Breast epithelium (tissue), 4 donors: ENCODE measurements at regions not wholly inside any gene's neighbourhood (a gene's known extent, or its start where the extent isn't known, plus 50 kb on each side); places are given as distances from the start of the nearest gene placed in this dataset.

Source experiments
- DNase-seq, 2 donors: peaks; one replicate each; pipeline ENCODE4 v3.0.0-alpha.2; 2019; ENCODE audit warnings: low spot score in 2 of 2
- H3K27ac ChIP-seq, 2 donors: fragments of 200-600 bp; sonication (generic) in 1 of 2; one replicate each; pipeline ENCODE4 v1.5.1; 2016 to 2019; ENCODE audit warnings: mild to moderate bottlenecking in 1 of 2
- H3K27me3 ChIP-seq, 2 donors: fragments of 200-600 bp; sonication (generic) in 1 of 2; one replicate each; pipeline versions ENCODE4 v1.5.1 to v1.6.0; 2017 to 2019; ENCODE audit warnings: control low read depth in 1 of 2, mild to moderate bottlenecking in 1 of 2
- H3K36me3 ChIP-seq: fragments of 200-600 bp; one replicate; pipeline ENCODE4 v1.5.1; 2019
- H3K4me1 ChIP-seq, 2 donors: fragments of 200-600 bp; sonication (generic); one replicate each; pipeline ENCODE4 v1.5.1; 2016 to 2019; ENCODE audit warnings: control low read depth in 1 of 2
- H3K4me3 ChIP-seq, 3 donors: fragments of 200-600 bp; sonication (generic); 1 replicate in 2 of 3; 2 replicates in 1 of 3; pipeline ENCODE4 v1.5.1; 2016 to 2019; ENCODE audit warnings: mild to moderate bottlenecking in 3 of 3, moderate library complexity in 2 of 3
- H3K9me3 ChIP-seq, 2 donors: fragments of 200-600 bp; sonication (generic) in 1 of 2; one replicate each; pipeline ENCODE4 v1.5.1; 2016 to 2019; ENCODE audit warnings: control low read depth in 1 of 2
- POLR2A ChIP-seq: fragments of 450-650 bp; IDR thresholded peaks from one replicate; pipeline ENCODE4 v1.6.1; 2016; ENCODE audit warnings: antibody characterized with exemption, mild to moderate bottlenecking, moderate library complexity
- POLR2AphosphoS5 ChIP-seq, 3 donors: sonication (generic); formaldehyde crosslinking; IDR thresholded peaks; one replicate each; pipeline ENCODE4 v1.6.1; 2017; ENCODE audit warnings: antibody characterized with exemption in 3 of 3
- intact Hi-C: fragments of 100-400 bp; cut with DNase I; formaldehyde crosslinking; loops from one replicate; pipeline ENCODE4 v1.15.1; 2023; ENCODE audit warnings: low total_unique reads
- TF ChIP-seq, protein P1 (sequence below), 3 donors: fragments of 450-650 bp; IDR thresholded peaks; one replicate each; pipeline ENCODE4 v1.5.1; 2016 to 2017; ENCODE audit warnings: antibody characterized with exemption in 3 of 3, mild to moderate bottlenecking in 3 of 3, moderate library complexity in 3 of 3

GRCh38 chr3:176740906-176741663 lies 456.2 kb downstream of the TBL1XR1 start:
- DNase-seq = no peak
- TF ChIP-seq POLR2AphosphoS5 (IDR thresholded peaks at IDR 0.05) (no peak), POLR2A (no peak)
- TF ChIP-seq, protein P1, sequence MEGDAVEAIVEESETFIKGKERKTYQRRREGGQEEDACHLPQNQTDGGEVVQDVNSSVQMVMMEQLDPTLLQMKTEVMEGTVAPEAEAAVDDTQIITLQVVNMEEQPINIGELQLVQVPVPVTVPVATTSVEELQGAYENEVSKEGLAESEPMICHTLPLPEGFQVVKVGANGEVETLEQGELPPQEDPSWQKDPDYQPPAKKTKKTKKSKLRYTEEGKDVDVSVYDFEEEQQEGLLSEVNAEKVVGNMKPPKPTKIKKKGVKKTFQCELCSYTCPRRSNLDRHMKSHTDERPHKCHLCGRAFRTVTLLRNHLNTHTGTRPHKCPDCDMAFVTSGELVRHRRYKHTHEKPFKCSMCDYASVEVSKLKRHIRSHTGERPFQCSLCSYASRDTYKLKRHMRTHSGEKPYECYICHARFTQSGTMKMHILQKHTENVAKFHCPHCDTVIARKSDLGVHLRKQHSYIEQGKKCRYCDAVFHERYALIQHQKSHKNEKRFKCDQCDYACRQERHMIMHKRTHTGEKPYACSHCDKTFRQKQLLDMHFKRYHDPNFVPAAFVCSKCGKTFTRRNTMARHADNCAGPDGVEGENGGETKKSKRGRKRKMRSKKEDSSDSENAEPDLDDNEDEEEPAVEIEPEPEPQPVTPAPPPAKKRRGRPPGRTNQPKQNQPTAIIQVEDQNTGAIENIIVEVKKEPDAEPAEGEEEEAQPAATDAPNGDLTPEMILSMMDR (IDR thresholded peaks at IDR 0.05) = no peak
- Histone ChIP-seq H3K4me3 (no peak overlapping the region), H3K36me3 (no peaks in the 10 kb centered on the region), H3K27me3 (no peaks in the 10 kb centered on the region), H3K9me3 (no peaks in the 10 kb centered on the region), H3K4me1 (no peaks in the 10 kb centered on the region), H3K27ac (no peak overlapping the region)
- intact Hi-C loops = no loop called here

DNA sequence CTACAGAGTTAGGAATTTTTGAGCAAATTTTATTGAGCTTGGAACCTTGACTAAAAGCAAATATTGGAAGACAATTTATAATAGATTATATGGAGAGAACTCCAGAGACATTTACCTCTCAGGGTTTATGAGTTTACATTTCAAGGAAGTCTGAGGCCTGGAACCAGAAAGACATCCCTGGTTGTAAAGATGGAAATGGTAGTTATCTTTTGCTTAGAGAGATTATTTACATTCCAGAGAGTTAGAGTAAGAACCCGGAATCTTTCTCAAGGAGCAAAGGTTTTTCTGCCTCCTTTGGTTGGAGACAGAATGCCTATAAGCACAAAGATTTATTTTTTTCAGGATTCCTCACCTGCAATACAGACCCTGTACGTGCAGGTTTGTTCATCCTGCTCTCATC lies 458.1 kb downstream of the TBL1XR1 start:
- H3K27me3 ChIP-seq = no peaks in the 10 kb centered on the region
- no peak for DNase-seq
- TF ChIP-seq POLR2AphosphoS5 (IDR thresholded peaks at IDR 0.05) (no peak), POLR2A (no peak)
- TF ChIP-seq, protein P1 (IDR thresholded peaks at IDR 0.05) = no peak
- no peaks in the 10 kb centered on the region for H3K9me3 ChIP-seq
- no peaks in the 10 kb centered on the region for H3K4me1 ChIP-seq
- H3K36me3 ChIP-seq = no peaks in the 10 kb centered on the region
- H3K27ac ChIP-seq = no peak overlapping the region
- intact Hi-C loops = no loop called here
- no peak overlapping the region for H3K4me3 ChIP-seq

DNA sequence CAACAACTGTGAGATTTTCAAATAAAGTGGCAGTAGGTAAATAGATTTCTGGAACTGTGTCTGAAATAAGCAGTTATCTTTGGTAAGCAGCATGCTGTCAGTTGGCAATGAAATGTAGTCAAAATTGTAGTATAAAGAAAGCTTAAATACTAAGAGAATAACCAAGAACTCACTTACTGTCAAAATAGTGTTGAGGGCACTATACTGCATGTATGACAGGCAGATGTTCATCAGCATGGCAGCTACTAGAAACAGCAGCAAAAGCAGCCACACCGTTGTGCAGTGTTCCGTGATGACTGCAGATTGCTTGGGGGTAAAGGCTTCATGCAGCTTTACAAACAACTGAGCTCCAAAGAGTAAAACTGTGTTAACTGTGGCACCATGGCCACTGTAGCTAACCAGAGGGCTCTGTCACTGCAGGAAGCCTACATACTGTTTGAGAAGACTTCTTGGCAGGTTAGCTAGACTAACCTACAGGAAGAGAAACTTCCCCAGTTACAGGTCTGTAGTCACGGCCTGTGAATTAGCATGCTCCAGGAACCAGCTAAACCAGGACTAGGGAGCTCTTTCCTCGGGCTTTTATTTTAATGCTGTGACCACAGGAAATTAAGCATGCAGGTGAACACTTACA lies 459.7 kb downstream of the TBL1XR1 start:
- TF ChIP-seq, protein P1 (IDR thresholded peaks at IDR 0.05) = no peak
- Histone ChIP-seq H3K4me3 (no peak overlapping the region), H3K27me3 (no peaks in the 10 kb centered on the region), H3K27ac (no peak overlapping the region), H3K4me1 (no peaks in the 10 kb centered on the region), H3K36me3 (no peaks in the 10 kb centered on the region), H3K9me3 (no peaks in the 10 kb centered on the region)
- intact Hi-C loops = no loop called here
- DNase-seq = no peak

DNA sequence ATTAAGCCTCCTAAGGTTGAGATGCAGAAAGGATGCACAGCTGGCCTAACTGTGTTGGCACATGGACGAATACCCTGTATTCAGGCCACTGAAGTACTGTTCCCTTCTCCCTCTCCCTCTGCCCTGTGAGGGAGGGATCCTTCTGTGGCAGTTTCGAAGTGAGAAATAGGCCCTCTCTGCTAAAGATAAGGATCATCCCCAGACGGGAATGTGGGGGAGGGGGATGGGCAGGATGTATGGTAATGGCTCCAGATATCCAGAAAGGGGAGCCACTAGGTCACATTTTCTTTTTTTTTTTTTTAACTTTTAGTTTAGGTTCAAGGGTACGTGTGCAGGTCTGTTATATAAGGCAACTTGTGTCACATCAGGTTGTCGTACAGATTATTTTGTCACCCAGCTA lies 463.1 kb downstream of the TBL1XR1 start:
- TF ChIP-seq POLR2A = no peak
- TF ChIP-seq, protein P1 (IDR thresholded peaks at IDR 0.05) = no peak
- no peak for TF ChIP-seq POLR2AphosphoS5 (IDR thresholded peaks at IDR 0.05)
- Histone ChIP-seq H3K36me3 (no peaks in the 10 kb centered on the region), H3K27me3 (no peaks in the 10 kb centered on the region), H3K4me3 (no peak overlapping the region), H3K9me3 (no peaks in the 10 kb centered on the region), H3K27ac (no peak overlapping the region), H3K4me1 (no peaks in the 10 kb centered on the region)
- DNase-seq = no peak
- intact Hi-C loops = no loop called here

DNA sequence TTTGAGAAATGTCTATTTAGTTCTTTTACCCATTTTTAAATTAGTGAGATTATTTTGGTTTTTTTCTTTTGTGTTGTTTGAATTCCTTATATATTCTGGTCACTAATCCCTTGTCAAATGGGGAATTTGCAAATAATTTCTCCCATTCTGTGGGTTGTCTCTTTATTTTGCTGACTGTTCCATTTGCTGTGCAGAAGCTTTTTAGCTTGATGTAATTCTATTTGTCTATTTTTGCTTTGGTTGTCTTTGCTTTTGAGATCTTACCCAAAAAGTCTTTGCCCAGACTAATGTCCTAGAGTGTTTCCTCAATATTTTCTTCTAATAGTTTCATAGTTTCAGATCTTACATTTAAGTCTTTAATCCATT lies 472.9 kb downstream of the TBL1XR1 start:
- Histone ChIP-seq H3K27ac (no peak overlapping the region), H3K27me3 (no peaks in the 10 kb centered on the region), H3K36me3 (no peaks in the 10 kb centered on the region), H3K4me1 (no peaks in the 10 kb centered on the region), H3K9me3 (no peaks in the 10 kb centered on the region), H3K4me3 (no peak overlapping the region)
- TF ChIP-seq, protein P1 (IDR thresholded peaks at IDR 0.05) = no peak
- TF ChIP-seq POLR2A (no peak), POLR2AphosphoS5 (IDR thresholded peaks at IDR 0.05) (no peak)
- DNase-seq = no peak
- intact Hi-C loops = no loop called here
